HG02884 (cell line): ENCODE measurements at regions not wholly inside any gene's neighbourhood (a gene's known extent, or its start where the extent isn't known, plus 50 kb on each side); places are given as distances from the start of the nearest gene placed in this dataset.
"Not testable (repeated sequence)": the region's sequence is repeated elsewhere in the genome, so short reads cannot be mapped to it uniquely, and the experiment has no call there.

Experiments
- ATAC-seq: cut with Tn5 transposase; IDR thresholded peaks from one replicate; pipeline ENCODE4 v1.9.1; 2021; ENCODE audit warnings: mild to moderate bottlenecking, moderate library complexity; ENCODE audit not compliant: unreplicated experiment

- no peak for ATAC-seq
Measured at GRCh38 chr6:144602523-144603180, 317.5 kb downstream of the UTRN start.

DNA sequence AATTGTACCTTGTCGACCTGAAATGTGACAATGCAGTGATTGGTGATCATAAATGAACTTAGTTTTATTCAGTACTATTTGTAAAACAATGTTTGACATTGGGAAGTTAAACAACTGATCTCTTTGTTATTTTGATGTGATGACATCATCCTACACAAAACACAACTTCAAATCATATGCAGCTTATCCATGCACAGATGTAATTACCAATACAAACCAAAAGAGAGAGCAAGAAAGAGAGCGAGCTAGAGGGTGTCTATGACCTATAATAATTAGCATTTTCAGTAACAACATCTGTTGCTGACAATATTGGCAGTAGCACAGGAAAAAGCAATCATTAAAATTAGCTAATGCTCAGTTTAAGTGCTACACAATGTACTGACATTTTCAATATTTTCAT is 320.9 kb downstream of the UTRN start:
- no peak for ATAC-seq

- no peak for ATAC-seq
Measured at GRCh38 chr6:144607998-144608735, 323.0 kb downstream of the UTRN start.

DNA sequence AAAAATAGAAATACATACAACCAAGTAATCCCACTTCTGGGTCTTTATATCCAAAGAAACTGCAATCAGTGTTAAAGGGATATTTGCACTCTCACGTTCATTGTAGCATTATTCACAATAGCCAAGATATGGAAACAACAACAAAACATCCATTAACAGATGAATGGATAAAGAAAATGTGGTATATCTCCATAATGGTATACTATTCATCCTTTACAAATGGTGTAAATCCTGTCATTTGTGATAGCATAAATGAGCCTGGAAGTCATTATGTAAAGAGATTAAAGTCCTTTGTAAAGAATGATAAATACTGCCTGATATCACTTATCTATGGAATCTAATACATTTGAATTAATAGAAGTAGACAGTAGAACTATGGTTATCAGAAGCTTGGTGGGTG is 327.7 kb downstream of the UTRN start:
- ATAC-seq: no peak

DNA sequence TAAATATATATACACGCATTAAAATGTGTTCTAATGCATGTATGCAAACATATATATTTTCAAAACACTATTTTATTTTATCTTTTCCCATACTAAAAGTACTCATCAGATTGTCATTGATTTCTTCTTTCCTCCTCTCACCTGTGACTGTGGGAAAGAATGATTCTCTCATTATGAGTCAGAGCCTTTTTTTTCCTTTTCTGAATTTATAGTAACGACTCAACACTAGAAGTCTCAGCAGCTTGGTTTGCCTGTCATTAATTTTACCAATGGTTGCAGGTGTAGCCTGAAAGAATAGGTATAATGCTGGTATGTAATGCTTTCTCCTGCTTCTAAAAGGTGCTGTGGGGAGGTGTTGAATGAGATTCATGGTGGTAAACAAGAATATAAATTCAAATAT is 328.7 kb downstream of the UTRN start:
- ATAC-seq: peak; percentile 81

DNA sequence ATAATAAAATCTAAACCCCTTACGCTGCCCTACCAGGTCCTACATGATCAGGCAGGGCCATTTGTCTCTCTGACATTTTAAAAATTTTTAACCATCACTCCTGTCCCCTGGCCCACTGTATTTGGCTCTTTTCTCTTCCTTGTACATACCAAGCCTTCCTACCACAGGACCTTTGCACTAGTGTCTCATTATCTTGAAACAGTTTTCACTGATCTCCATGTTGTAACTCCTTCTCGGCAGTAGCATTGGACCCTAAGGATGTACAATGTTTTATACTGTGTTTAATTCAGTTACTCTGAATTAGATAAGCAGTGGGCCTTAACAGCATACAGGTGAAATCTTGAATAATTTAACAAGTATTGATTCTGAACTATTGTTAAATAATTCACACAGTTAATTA is 330.7 kb downstream of the UTRN start:
- no peak for ATAC-seq

DNA sequence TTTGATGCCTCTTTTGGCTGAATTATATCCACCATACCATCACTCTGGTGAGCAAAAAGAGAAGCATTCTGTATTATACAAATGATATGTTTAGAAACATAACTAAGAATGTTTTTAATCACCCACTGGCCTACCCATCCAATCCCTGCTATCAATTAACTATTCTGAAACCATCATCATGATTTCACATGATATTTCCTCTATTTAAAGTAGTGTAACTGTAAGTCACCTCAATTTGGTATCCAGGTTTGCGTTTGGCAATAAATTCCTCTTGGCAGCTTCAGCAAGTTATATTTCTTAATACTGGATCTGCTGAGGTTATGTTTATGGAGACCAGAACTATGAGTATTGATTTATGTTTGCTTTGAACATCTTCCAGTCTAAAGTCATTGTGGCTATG is 332.1 kb downstream of the UTRN start:
- no peak for ATAC-seq

- ATAC-seq: no peak
Measured at GRCh38 chr6:144617708-144618107, 332.6 kb downstream of the UTRN start.

GRCh38 chr6:144619966-144620365 is 334.8 kb downstream of the UTRN start:
- no peak for ATAC-seq

GRCh38 chr6:144621332-144621731 is 336.2 kb downstream of the UTRN start:
- no peak for ATAC-seq

DNA sequence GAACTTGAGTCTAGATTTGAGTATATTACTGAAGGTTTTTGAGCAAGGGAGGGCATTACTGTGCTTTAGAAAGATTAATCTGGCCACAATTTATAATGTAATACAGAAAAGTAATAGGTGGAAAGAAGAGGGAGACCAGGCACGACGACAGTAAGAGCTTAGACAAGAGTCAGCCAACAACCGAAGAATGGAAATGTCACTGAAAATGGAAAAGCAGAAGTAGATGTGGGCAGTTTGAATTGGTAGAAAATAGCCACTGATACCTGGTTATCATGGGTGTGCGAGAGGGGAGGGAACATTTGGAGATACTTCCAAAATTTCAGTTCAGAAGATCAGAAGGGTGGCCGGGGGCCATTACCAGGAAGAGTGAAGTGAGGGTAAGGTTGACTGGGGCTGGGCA is 339.1 kb downstream of the UTRN start:
- ATAC-seq: no peak

GRCh38 chr6:144624716-144625115 is 339.6 kb downstream of the UTRN start:
- no peak for ATAC-seq

- no peak for ATAC-seq
Measured at GRCh38 chr6:144630857-144631256, 345.7 kb downstream of the UTRN start.

- ATAC-seq: no peak
Measured at GRCh38 chr6:144632266-144632665, 347.1 kb downstream of the UTRN start.

DNA sequence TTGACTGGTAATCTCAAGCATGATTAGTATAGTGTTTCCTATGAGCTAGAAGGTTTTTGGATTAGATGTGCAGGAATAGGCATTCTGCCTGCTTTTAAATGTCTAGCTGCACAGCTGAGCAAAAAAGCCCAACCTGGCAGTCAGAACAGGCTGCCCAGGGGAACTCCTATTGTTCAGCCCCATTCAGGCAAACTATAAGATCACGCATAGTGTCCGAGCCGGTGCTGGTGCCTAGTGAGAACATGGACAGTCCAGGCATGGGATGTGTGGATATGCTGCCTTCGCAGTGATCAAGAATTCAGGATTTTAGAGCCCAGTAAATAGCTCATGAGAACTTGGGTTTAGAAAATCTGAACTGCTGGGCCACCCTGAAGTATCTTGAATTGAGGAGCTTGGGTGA is 348.8 kb downstream of the UTRN start:
- no peak for ATAC-seq

DNA sequence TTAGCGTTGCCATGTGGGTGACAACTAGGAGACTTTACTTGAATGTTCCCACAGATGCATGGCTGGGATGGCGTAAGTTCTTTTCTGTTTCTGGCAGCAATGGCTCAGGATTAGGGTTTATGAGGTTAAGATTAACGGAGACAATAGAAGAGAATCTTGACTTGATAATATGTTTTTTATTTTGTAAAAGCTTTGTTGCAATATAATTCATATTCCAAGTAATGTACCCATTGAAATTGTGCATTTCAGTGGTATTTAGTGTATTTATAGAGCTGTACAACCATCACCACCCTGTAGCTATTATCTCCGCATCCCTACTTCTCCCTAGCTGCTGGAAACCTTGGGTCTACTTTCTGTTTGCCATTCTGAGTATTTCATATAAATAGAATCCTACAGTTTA is 349.2 kb downstream of the UTRN start:
- ATAC-seq: no peak

GRCh38 chr6:144635051-144635450 is 349.9 kb downstream of the UTRN start:
- ATAC-seq: no peak

GRCh38 chr6:144636025-144636424 is 350.9 kb downstream of the UTRN start:
- not testable (repeated sequence) for ATAC-seq

GRCh38 chr6:144637541-144637940 is 352.4 kb downstream of the UTRN start:
- ATAC-seq: no peak

DNA sequence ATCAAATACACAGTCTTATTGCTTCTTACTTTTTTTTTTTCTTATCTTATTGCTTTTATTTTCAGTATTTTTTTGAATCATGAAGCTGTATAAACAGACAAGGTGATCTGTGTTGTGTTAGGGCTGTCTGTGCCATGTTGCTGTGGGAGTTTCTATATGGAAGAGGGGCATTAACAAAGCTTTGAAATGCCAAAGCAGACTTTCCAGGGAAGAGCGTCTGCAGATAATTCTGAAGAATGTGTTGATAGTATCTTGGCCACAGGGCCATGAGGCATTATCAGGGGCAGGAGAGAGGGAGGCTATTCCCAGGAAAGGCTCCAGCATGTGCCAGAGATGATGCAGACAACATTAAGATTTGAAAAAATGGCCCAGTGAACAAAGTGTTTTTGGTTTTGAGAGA is 354.5 kb downstream of the UTRN start:
- ATAC-seq: no peak

DNA sequence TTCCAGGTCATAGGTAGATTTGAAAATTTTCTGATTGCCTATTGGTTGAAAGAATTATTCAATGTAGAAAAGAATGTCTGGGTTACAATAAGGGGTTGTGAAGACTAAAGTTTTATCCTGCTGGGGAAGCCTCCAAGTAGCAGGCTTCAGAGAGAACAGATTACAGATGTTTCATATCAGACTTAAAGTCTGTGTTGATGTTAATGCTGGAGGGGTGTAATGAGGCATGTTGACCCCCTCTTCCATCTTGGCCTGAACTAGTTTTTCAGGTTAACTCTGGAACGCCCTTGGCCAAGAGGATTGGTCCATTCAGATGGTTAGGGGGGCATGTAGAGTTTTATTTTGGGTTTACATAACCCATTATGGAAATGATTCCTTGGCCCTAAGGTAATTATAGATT is 356.2 kb downstream of the UTRN start:
- ATAC-seq: no peak

- no peak for ATAC-seq
Measured at GRCh38 chr6:144644776-144645175, 359.6 kb downstream of the UTRN start.
